ENCODE measurements at regions not wholly inside any gene's neighbourhood (a gene's known extent, or its start where the extent isn't known, plus 50 kb on each side); places are given as distances from the start of the nearest gene placed in this dataset.
A peak's percentile ranks its signal among the peaks of the same experiment; 100 is the strongest.

DNA sequence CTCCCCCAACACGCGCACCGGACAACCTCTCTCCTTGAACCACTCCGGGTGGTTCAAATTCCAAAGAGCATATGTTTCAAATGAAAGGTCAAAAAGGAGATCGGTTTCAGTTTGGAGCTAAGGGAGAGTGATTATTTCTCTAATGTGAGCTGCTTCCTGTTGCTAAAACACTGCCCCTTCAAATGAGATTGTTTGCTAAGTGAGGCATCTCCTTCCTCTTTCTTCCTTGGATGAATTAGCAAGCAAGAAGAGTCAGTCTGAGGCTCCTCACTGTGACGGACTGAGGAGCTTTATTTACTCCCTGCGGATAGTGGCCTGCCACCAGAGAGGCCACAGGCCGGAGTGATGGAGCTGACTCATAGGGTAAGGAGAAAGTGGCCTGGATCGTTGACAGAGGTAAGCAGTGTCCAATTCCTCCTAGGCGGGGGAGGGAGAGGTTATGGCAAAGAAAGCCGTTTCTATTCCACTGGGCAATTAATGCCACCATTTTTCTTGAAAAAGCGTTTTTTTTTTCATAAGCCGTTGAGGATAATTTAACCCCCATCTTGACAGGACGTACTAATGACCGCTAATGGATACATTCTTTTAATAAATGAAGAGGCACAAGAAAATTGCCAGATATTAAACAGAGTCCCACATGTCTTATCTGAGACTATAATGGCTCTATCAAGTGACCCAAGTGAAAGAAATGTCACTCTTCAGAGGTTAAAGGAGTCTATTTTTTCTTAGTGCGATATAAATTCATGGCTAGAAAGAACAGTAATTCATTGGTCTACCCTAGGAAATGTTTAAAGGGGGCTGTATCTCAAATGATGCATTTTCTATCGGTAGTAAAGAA lies 167.0 kb upstream of the ANKRD28 start:
- no peak for DNase-seq (ENCODE audit: low read depth)
- no peak overlapping the region for H3K4me3 ChIP-seq (ENCODE audit: low read depth, low read length)
- TF ChIP-seq, protein P1, sequence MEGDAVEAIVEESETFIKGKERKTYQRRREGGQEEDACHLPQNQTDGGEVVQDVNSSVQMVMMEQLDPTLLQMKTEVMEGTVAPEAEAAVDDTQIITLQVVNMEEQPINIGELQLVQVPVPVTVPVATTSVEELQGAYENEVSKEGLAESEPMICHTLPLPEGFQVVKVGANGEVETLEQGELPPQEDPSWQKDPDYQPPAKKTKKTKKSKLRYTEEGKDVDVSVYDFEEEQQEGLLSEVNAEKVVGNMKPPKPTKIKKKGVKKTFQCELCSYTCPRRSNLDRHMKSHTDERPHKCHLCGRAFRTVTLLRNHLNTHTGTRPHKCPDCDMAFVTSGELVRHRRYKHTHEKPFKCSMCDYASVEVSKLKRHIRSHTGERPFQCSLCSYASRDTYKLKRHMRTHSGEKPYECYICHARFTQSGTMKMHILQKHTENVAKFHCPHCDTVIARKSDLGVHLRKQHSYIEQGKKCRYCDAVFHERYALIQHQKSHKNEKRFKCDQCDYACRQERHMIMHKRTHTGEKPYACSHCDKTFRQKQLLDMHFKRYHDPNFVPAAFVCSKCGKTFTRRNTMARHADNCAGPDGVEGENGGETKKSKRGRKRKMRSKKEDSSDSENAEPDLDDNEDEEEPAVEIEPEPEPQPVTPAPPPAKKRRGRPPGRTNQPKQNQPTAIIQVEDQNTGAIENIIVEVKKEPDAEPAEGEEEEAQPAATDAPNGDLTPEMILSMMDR (IDR thresholded peaks at IDR 0.05; ENCODE audit: low read depth, low read length, missing control alignments) = no peak

DNA sequence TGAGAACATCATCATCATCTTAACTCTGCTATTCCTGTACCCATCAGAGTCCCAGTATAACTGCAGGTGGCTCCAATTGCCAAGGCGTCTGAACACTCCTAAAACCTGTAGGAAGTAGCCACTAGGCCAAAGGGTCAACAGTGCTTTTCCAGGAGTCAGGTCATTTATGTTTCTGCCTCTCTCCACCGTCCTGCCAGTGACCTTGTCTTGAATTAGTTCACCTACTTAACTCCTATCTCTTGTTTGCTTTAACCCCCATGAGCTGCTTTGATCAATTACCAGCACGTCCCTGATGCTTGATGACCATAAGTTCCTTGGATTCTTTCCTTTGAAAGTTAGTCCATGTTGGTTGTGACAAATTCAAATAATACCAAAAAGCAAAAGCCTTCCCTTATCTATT lies 169.8 kb upstream of the ANKRD28 start:
- no peak overlapping the region for H3K4me3 ChIP-seq (ENCODE audit: low read depth, low read length)
- no peak for DNase-seq (ENCODE audit: low read depth)
- TF ChIP-seq, protein P1 (IDR thresholded peaks at IDR 0.05; ENCODE audit: low read depth, low read length, missing control alignments) = no peak

DNA sequence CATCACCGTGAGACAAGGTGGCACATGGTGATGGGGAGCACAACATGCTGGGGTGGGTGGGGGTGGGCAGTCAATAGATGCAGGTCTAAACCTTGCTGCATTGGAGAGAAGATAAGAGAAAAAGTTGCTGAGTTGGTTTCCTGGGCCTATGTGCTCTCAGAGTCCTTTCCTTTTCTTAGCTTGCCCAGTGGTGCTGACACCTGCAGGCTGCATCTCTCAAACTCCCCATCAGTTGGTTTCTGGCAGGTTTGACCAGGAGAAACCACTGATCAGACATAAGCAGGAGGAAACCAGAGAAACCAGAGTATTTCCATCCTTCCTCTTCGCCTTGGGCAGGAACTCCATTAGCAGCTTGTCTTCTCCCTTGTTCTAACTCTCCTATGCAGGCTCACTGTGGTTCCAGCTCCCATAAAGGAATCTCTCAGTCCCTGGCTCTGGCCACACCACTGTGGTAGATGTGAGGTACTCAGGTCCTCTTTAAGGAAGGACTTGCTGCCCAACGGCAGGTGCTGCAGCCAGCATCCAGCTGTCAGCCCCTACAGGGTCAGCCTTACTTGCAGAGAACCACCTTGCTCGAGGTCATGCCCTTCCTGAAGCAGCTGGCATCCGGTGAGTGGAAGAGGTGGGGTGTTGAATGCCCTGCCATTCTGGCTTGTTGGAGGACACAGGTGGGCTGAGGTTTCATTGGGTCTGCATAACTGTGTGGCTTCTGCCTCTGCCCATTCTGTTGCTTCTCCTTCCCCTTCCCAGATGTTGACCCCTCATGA lies 172.3 kb upstream of the ANKRD28 start:
- DNase-seq (ENCODE audit: low read depth) = no peak
- H3K4me3 ChIP-seq (ENCODE audit: low read depth, low read length) = no peak overlapping the region
- TF ChIP-seq, protein P1 (IDR thresholded peaks at IDR 0.05; ENCODE audit: low read depth, low read length, missing control alignments) = no peak

DNA sequence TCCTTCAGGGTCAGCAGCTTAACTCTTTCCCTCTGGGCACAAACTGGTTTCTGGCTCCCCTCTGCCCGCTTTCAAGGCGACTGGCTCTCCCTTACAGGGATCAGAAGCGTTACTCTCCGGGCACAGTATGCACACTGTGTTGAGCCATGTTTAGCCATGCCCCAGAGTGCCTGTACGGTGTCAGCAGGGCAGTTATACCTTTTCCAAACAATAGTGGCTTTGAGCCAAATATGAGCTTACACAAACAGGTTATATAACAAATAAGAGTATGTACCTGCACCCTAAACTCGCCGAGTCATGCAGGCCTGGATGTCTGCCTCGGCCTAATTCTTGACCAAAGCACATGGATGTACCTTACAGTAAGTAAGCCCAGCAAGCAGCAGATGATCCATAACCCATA lies 175.6 kb upstream of the ANKRD28 start:
- no peak overlapping the region for H3K4me3 ChIP-seq (ENCODE audit: low read depth, low read length)
- DNase-seq (ENCODE audit: low read depth) = no peak
- TF ChIP-seq, protein P1 (IDR thresholded peaks at IDR 0.05; ENCODE audit: low read depth, low read length, missing control alignments) = no peak

DNA sequence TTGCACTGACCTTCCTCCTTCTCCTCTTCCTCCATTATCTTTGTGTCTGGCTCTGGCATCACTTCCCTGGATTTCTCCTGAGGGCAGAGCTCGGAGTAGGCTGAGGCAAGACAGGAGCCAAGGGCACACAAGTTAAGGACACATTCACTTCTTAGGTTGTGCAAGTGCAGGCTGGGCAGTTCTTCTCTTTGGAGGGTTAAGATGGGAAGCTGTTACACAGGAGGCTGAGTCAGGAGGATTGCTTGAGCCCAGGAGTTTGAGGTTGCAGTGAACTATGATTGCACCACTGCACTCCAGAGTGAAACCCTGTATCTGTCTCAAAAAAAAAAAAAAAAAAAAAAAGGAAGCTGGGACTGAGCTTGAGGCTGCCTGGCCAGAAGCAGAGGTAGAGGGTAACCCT lies 176.2 kb upstream of the ANKRD28 start:
- H3K4me3 ChIP-seq (ENCODE audit: low read depth, low read length) = no peak overlapping the region
- TF ChIP-seq, protein P1 (IDR thresholded peaks at IDR 0.05; ENCODE audit: low read depth, low read length, missing control alignments) = no peak
- no peak for DNase-seq (ENCODE audit: low read depth)

DNA sequence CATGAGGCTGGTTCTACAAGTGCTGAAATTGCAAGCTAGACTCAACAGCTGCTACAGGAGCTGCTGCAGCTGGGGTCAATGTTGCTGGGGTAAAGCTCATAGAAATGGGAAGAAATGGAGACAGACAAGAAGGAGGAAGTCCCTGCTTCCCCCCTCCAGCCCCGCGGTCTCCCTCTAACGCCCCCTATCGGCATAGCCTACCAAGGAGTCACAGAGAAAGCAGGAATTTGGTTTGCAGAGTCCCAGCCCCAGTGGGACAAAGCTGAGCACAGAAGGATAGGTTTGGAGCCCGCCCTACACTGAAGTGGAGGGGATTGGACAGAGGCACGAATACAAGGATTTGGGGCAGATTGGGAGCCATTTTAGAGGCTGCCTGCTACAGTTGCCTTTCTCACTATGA lies 176.9 kb upstream of the ANKRD28 start:
- H3K4me3 ChIP-seq (ENCODE audit: low read depth, low read length) = no peak overlapping the region
- no peak for DNase-seq (ENCODE audit: low read depth)
- TF ChIP-seq, protein P1 (IDR thresholded peaks at IDR 0.05; ENCODE audit: low read depth, low read length, missing control alignments) = peak; percentile 40

All from GM12864 (cell line).